DOHH2 (cell line): ENCODE measurements at regions not wholly inside any gene's neighbourhood (a gene's known extent, or its start where the extent isn't known, plus 50 kb on each side); places are given as distances from the start of the nearest gene placed in this dataset.

Experiments
- CTCF ChIP-seq: fragments of 200-600 bp; sonication (generic); IDR thresholded peaks from one replicate; pipeline ENCODE4 v1.5.1; 2014; ENCODE audit warnings: antibody characterized with exemption, mild to moderate bottlenecking, low read depth, low read length; ENCODE audit not compliant: poor library complexity, severe bottlenecking
- EZH2phosphoT487 ChIP-seq: fragments of 200-600 bp; sonication (generic); IDR thresholded peaks from 2 replicates; pipeline ENCODE4 v1.6.1; 2017; ENCODE audit warnings: borderline replicate concordance, mild to moderate bottlenecking, antibody characterized with exemption, low read length, moderate library complexity, mixed read lengths

GRCh38 chr5:98576275-98576674 lies 197.2 kb upstream of the RGMB start:
- TF ChIP-seq CTCF (no peak), EZH2phosphoT487 (no peak)
